Fibroblast of skin of abdomen (primary cell): ENCODE measurements at regions not wholly inside any gene's neighbourhood (a gene's known extent, or its start where the extent isn't known, plus 50 kb on each side); places are given as distances from the start of the nearest gene placed in this dataset.
"Not testable (repeated sequence)": the region's sequence is repeated elsewhere in the genome, so short reads cannot be mapped to it uniquely, and the experiment has no call there.

Experiments used
- DNase-seq: peaks from one replicate; pipeline ENCODE4 v3.0.0-alpha.2; 2013

GRCh38 chr12:131555866-131556265 lies 155.0 kb upstream of the SFSWAP start:
- no peak for DNase-seq

- DNase-seq: no peak
Measured at GRCh38 chr12:131557078-131557709, 153.7 kb upstream of the SFSWAP start.

- DNase-seq: no peak
Measured at GRCh38 chr12:131559517-131560516, 151.1 kb upstream of the SFSWAP start.

DNA sequence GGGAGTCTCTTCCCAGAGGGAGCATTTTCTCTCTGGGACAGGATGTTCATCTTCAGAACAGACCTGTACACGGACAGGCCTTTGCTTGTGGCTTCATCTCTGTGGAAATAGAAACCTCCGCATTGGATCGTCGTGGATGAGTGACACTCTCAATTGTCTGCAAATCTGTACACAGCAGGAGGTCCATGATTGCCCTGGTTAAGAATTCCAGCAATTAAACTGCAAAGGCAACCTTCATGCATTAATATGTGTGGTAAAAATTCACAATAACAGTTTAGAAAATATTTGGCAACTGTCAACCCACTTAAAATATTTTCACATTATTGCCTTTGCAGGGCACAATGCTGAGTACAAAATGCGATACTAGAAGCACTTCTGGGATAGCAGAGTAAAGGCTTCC lies 149.8 kb upstream of the SFSWAP start:
- no peak for DNase-seq

DNA sequence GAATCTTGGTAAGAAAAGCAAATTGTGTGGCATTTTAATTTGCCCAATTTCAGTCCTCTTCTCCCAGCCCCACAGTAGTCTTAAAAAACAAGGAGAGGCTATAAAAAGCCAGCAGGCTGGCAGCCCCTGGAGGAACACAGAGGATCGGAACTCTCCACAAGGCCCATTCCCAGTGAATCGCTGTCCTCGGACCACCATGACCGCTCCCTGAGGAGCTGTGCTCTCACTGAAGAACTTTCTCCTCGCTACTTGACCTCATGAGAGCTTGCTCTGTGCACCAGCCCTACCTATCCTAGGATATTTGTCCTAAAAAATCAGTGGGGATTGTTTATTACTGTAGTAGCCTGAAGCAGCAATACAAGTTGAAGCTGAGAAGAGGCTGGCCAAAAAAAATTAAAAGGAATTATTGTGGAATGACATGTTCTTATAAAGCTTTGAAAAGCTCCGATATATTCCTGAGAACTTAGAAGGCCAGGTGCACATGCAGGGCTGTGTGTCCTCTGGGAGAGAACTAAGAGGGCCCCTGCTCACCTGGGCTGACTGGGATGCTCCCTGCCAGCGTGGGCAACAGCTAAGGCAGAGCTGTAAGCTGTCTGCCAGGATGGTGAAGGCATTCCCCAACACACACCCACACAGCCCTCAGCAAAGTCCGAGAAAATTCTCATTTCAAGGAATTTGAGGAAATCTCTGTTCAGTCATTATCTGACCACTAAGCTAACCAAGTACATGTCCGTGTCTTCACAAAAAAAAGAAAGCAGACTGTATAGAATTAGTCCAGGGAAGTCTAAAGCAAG lies 148.8 kb upstream of the SFSWAP start:
- no peak for DNase-seq

DNA sequence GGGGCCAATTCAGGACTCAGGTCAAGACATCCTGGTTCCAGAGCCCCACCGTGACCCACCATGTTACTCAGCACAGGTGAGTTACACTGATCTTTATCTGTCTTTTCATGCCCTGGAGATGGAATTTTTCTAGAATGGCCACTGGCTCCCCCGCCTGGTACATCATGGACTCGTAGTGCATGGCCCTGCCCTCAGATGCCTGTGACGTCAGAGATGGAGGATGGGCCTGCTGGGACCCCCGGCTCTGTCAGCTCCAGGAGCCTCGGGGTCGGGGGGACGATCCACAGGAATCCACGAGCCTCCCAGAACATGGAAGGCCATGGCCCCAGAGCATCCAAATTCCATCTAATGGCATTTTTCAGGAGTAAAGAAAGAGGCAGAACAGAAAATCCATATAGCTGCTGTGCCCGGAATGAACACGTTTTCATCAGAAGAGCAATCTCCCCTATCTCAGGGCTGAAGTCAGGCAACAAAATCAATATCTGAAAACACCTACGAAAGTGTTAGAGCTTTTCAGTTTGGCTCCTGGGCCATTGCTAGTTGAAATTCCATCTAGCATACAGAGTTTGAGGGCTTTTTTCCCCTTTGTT lies 146.7 kb upstream of the SFSWAP start:
- not testable (repeated sequence) for DNase-seq

- DNase-seq: no peak
Measured at GRCh38 chr12:131564845-131565244, 146.0 kb upstream of the SFSWAP start.

- DNase-seq: no peak
Measured at GRCh38 chr12:131565267-131566015, 145.4 kb upstream of the SFSWAP start.

DNA sequence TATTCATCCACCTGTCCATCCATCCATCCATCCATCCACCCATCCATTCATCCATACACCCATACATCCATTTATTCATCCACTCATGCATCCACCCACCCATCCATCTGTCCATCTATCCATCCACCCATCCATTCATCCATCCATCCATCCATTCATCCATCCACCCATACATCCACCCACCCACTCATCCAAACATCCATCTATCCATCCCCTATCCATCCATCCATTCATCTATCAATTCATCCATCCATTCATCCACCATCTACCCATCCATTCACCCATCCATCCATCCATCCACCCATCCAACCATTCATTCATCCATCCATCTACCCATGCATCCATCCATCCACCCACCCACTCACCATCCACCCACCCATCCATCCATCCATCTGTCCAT lies 142.6 kb upstream of the SFSWAP start:
- DNase-seq: no peak

DNA sequence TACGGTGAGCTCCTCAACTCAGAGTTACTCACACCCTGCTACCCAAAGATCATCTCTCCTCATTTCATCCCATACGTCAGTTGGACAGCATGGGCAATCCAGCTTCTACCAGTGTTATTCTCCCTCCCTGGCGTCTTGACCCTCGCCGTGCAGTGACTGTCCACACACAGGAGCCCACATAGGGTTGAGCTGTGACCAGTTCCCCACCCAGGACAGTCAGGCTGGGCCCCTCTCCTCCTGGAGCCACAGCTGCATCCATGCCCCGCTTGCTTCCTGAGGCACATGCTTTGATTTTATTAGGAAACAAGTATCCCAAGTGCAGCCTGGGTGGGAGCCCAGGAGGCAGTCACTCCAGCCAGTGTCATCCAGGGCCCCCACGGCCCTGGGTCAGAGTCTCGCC lies 140.3 kb upstream of the SFSWAP start:
- no peak for DNase-seq

DNA sequence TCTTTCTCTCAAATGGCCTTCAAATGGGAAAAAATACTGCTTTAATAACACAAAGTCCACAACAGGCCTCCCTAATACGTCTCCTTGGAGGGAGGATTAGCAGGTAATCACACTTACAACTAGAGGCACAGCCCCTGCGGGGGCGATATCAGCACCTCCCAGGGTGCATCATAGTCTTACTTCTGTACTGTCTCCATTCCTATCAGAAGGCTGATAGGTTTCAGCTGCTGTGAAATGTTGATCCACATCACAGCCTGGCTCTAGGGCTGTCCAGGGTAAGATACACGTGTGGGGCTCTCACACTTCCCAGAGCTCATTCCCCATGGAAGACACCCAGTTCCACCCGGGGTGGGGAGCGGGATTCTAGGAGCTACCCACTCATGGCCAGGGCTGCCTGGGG lies 139.1 kb upstream of the SFSWAP start:
- no peak for DNase-seq

GRCh38 chr12:131572626-131573025 lies 138.3 kb upstream of the SFSWAP start:
- no peak for DNase-seq

DNA sequence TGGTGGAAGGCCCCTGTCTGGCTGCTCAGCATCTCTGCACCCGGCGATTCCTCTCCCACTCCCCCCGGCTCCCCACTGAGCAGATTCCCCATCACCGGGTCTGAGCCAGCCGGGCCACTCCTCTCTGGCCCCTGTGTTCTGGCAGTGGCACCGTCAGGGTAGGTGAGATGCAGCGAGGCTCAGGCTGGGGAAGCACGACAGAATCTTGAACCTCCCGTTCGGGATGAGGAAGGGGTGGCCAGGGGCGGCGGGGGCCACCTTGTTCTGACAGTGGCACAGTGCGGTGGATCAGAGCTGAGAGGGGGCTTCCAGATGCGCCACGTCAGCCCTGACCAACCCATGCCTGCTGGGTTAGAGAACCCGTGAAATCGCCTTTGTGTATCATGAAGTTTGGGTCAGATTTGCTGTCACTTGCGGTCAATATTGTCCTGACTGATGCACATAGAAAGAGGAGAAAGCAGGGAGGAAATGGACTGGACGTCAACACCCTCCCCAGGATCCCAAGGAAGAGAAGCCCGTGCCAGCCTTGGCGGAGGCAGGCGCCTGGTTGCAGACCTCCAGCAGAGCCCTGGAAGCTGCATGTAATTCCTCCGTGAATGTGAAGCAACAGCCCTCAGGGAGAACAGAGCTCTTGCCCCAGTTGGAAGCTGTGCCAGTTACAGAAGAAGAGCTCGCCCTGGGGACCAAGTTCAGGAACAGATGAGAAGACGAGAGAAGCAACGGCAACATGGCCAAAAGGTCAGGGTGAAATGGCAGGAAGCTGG lies 137.1 kb upstream of the SFSWAP start:
- no peak for DNase-seq

- DNase-seq: no peak
Measured at GRCh38 chr12:131574395-131574771, 136.5 kb upstream of the SFSWAP start.

DNA sequence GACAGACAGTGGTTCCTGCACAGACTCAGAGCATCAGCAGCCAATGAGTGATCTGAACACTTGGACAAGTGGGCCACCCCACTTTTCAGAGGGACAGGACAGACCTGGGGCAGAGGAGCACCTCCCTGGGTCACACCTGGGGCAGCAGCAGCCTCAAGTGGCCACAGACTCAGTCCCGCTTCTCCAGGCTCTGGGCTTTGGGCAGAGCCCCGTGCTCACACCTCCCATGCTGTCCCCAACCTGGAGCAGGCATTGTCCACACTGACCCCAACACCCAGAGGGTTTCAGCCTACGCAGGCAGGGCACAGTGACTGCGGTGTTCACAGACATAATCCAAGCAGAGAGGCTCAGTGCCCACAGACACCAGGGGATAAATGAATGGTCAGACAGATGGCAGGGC lies 135.5 kb upstream of the SFSWAP start:
- no peak for DNase-seq

GRCh38 chr12:131576734-131577133 lies 134.2 kb upstream of the SFSWAP start:
- not testable (repeated sequence) for DNase-seq

DNA sequence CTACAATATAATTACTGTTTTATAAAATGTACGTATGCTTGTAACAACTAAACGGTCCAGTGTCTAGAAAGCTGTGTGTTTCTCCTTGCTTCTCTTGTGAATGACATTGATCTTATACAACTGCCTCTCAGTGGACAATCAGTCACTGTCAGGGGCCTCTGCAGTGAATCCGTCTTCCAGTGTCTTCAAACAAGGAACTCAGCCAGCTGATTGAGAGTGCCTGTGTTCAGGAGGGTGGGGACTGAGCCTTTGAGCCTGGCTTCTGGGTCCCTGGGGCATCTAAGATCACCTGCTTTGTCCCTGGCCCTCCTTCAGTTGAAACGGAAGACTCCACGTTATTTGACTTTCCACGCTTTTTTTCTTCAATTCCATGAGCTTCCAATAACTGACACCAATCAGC lies 133.1 kb upstream of the SFSWAP start:
- no peak for DNase-seq

GRCh38 chr12:131578828-131579470 lies 131.9 kb upstream of the SFSWAP start:
- DNase-seq: no peak

GRCh38 chr12:131583090-131583712 lies 127.7 kb upstream of the SFSWAP start:
- DNase-seq: no peak

- no peak for DNase-seq
Measured at GRCh38 chr12:131586269-131586668, 124.6 kb upstream of the SFSWAP start.
